ENCODE measurements at regions not wholly inside any gene's neighbourhood (a gene's known extent, or its start where the extent isn't known, plus 50 kb on each side); places are given as distances from the start of the nearest gene placed in this dataset.
"Not testable (repeated sequence)": the region's sequence is repeated elsewhere in the genome, so short reads cannot be mapped to it uniquely, and the experiment has no call there.

DNA sequence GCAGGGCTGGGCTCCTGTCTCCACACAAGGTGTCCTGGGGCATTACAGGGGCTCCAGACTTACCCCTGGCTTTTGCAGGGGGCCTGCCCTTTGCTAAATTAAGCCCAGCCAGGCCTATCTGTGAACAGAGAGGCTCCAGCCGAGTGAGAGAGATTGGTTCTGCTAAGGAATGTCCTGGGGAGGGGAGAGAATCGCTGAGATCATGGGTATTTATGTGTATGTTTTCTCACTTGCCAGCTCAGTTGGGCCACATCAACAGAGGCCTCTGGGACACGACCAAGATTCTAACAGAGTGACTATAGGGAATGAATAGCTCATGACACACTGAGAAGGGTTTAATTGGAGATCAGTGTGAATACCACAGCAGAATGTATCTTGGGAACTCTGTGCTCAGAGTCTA lies 109.8 kb upstream of the NBPF8 start:
- WGBS (ENCODE audit: insufficient coverage) = no CpG with 5 or more reads among the region's 3 CpGs
- not testable (repeated sequence) for DNase-seq (ENCODE audit: low read depth in 4 of 6, low spot score in 6 of 6); H3K36me3 ChIP-seq (ENCODE audit: control insufficient read depth, insufficient read depth, low read length); H3K27ac ChIP-seq (ENCODE audit: low read depth, low read length); H3K27me3 ChIP-seq (ENCODE audit: control insufficient read depth, insufficient read depth, low read length); H3K4me1 ChIP-seq (ENCODE audit: control insufficient read depth, insufficient read depth, low read length); H3K9me3 ChIP-seq (ENCODE audit: control insufficient read depth, insufficient read depth, low read length); H3K4me3 ChIP-seq (ENCODE audit: low read depth, low read length)

DNA sequence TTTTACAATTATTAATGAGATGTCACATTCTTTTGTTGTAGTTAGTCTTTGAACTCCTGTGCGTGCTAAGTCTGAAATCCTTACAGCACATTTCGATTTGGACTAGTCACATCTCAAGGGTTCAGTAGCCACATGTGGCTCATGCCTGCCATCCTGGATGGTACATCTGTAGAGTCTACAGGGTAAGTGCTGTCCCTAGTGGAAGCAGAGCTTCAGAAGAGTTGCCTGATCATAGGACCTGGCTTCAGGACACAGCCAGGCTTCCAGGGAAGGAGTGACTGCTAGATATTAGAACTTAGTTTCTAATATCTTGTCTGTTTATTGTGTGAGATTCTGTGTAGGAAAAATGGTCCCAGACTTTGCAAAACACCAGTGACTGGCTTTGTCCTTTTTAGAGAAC lies 110.5 kb upstream of the NBPF8 start:
- H3K9me3 ChIP-seq (ENCODE audit: control insufficient read depth, insufficient read depth, low read length); H3K4me1 ChIP-seq (ENCODE audit: control insufficient read depth, insufficient read depth, low read length); H3K36me3 ChIP-seq (ENCODE audit: control insufficient read depth, insufficient read depth, low read length); DNase-seq (ENCODE audit: low read depth in 4 of 6, low spot score in 6 of 6); H3K27me3 ChIP-seq (ENCODE audit: control insufficient read depth, insufficient read depth, low read length); H3K27ac ChIP-seq (ENCODE audit: low read depth, low read length); H3K4me3 ChIP-seq (ENCODE audit: low read depth, low read length): not testable (repeated sequence)
- no CpG with 5 or more reads among the region's 2 CpGs for WGBS (ENCODE audit: insufficient coverage)

DNA sequence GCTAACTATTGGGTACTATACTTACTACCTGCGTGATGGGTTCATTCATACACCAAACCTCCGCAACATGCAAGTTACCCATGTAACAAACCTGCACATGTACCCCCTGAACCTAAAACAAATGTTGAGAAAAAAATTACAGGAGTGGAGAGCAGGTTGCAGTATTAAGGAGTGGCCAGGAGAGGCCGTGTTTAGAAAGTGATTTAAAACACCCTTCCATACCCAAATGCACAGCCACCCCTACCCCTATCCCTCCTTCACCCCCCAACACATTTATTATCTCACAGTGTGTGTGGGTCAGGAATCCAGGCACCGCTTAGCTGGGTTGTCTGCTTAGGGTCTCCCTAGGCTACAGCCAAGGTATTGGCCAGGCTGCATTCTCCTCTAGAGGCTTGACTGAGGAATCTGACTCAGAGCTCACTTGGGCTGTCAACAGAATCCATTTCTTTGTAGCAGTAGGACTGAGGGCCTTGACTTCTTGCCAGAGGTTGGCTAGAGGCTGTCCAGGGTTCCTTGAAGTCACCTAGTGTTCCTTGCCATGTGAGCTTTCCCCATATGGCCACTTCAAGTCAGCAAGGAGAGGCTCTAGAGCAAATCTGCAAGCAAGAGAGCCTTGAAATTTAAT lies 115.3 kb upstream of the NBPF8 start:
- H3K9me3 ChIP-seq (ENCODE audit: control insufficient read depth, insufficient read depth, low read length); H3K4me1 ChIP-seq (ENCODE audit: control insufficient read depth, insufficient read depth, low read length); H3K27ac ChIP-seq (ENCODE audit: low read depth, low read length); H3K4me3 ChIP-seq (ENCODE audit: low read depth, low read length); H3K27me3 ChIP-seq (ENCODE audit: control insufficient read depth, insufficient read depth, low read length); DNase-seq (ENCODE audit: low read depth in 4 of 6, low spot score in 6 of 6); H3K36me3 ChIP-seq (ENCODE audit: control insufficient read depth, insufficient read depth, low read length): not testable (repeated sequence)
- WGBS (ENCODE audit: insufficient coverage) = no CpG with 5 or more reads among the region's 4 CpGs

DNA sequence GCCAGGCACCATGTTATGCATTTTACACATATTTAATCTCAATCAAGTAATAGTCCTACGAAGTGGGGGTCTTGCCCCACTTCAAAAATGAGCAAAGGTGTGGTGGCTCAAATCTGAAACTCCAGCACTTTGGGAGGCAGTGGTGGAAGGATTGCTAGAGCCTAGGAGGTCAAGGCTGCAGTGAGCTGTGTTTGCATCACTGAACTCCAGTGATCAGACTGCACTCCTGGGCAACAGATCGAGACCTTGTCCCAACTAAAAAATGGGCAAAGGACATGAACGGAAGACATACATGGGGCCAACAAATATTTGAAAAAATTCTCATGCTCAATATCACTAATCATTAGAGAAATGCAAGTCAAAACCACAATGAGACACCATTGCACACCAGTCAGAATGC lies 116.3 kb upstream of the NBPF8 start:
- not testable (repeated sequence) for H3K9me3 ChIP-seq (ENCODE audit: control insufficient read depth, insufficient read depth, low read length); DNase-seq (ENCODE audit: low read depth in 4 of 6, low spot score in 6 of 6); H3K4me1 ChIP-seq (ENCODE audit: control insufficient read depth, insufficient read depth, low read length); H3K27me3 ChIP-seq (ENCODE audit: control insufficient read depth, insufficient read depth, low read length); H3K36me3 ChIP-seq (ENCODE audit: control insufficient read depth, insufficient read depth, low read length); H3K27ac ChIP-seq (ENCODE audit: low read depth, low read length); H3K4me3 ChIP-seq (ENCODE audit: low read depth, low read length)
- no CpG with 5 or more reads among the region's 3 CpGs for WGBS (ENCODE audit: insufficient coverage)

DNA sequence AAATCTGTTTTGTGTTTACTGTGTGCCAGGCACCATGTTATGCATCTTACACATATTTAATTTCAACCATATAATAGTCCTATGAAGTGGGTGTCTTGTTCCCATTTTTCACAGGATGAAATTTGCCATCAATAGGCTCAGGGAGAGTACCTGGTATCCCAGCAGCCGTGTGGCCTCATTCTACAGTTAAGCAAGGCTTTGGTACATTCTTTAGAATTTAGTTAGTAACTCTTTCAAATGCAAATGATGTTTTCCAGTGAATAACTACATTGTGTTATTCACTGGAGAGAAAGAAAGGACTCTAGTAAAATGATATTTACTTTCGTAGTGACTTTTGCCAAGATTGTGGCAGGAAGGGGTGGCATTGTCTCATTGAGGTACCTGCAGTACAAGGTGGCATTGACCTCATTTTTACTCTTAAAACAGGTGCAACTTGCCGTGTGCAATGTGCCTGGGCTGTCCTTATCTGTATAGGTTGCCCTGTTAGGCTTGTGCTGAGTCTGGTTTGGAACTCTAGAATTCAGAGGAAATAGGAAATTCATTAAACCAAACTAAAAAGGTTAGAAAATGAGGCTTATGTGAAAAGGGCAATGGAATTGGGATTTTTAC lies 117.4 kb upstream of the NBPF8 start:
- not testable (repeated sequence) for H3K9me3 ChIP-seq (ENCODE audit: control insufficient read depth, insufficient read depth, low read length); H3K36me3 ChIP-seq (ENCODE audit: control insufficient read depth, insufficient read depth, low read length); H3K27ac ChIP-seq (ENCODE audit: low read depth, low read length); DNase-seq (ENCODE audit: low read depth in 4 of 6, low spot score in 6 of 6); H3K4me3 ChIP-seq (ENCODE audit: low read depth, low read length); H3K27me3 ChIP-seq (ENCODE audit: control insufficient read depth, insufficient read depth, low read length); H3K4me1 ChIP-seq (ENCODE audit: control insufficient read depth, insufficient read depth, low read length)
- WGBS (ENCODE audit: insufficient coverage) = no CpG with 5 or more reads among the region's 3 CpGs

DNA sequence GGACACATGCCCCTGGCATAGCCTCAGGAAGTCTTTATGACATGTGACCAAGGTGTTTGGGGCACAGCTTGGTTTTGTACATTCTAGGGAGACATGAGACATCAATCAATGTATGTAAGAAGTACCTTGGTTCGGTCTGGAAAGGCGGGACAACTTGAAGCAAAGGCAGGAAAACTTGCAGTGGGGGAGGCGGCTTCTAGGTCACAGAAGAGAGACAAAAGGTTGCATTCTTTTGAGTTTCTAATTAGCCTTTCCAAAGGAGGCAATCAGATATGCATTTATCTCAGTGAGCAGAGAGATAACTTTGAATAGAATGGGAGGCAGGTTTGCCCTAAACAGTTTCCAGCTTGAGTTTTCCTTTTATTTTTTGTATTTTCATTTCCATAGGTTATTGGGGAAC lies 113.8 kb upstream of the SEC22B start:
- H3K4me3 ChIP-seq (ENCODE audit: low read depth, low read length); H3K36me3 ChIP-seq (ENCODE audit: control insufficient read depth, insufficient read depth, low read length); H3K27me3 ChIP-seq (ENCODE audit: control insufficient read depth, insufficient read depth, low read length); H3K27ac ChIP-seq (ENCODE audit: low read depth, low read length); H3K9me3 ChIP-seq (ENCODE audit: control insufficient read depth, insufficient read depth, low read length); H3K4me1 ChIP-seq (ENCODE audit: control insufficient read depth, insufficient read depth, low read length); DNase-seq (ENCODE audit: low read depth in 4 of 6, low spot score in 6 of 6): not testable (repeated sequence)
- no CpG with 5 or more reads among the region's 3 CpGs for WGBS (ENCODE audit: insufficient coverage)

DNA sequence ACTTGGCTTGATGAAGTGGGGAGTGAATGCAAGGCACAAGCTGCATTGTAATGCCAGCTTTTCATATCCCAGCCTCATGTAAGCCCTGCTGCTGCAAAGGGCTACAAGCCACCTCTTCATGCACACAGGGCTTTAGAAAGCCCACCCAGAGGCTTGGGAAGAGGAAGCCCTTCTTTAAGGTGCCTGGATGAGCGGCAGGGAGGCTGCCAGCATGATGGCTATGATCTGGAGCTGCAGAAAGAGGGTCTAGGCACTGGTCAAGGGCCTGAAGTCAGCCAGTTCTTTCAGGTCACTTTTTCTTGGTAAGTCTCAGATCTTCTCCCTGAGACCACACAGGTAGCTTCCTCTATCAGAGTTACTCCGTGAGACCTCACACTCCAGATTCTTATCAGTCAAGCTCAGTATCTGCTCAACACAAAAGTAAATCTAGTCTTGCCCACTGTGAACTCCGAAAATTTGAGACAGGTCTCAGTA lies 113.3 kb upstream of the SEC22B start:
- WGBS (ENCODE audit: insufficient coverage) = no CpG with 5 or more reads among the region's 3 CpGs
- not testable (repeated sequence) for H3K4me1 ChIP-seq (ENCODE audit: control insufficient read depth, insufficient read depth, low read length)

DNA sequence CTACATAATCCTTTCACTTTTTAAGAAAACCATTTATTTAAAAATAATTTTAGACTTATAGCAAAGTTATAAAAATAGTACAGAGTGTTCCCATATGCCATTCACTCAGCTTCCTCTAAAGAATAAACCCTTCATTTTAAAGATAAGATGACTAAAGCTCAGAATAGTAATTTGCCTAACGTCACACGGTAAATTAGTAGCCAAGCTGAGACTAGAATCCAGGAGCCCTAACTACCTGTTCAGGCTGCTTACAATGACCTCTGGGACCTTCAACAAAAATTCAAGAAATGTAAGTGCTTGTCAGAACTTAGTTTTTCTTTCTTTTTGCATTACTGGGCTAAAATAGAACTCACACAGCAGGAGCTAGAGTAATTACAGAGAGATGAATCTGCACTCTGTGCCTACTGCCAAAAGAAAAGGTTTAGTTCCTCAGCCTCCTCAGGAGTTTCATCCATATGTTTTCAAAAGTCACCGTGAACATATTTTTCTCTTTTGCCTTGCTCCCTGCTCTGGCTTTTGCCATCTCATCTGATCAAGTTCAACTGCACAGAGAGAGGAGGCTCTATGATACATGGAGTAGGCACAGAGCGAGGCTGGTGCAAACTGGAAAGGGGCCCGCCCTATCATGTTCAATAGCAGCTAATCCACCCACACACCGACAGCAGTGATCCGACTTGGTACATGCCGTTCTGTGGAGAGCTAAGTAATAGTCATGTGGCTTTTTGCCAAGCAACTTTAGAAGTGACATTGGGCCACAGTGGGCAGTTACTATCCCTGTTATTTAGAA lies 112.7 kb upstream of the SEC22B start:
- WGBS (ENCODE audit: insufficient coverage) = no CpG with 5 or more reads among the region's 8 CpGs
- H3K4me3 ChIP-seq (ENCODE audit: low read depth, low read length); DNase-seq (ENCODE audit: low read depth in 4 of 6, low spot score in 6 of 6); H3K9me3 ChIP-seq (ENCODE audit: control insufficient read depth, insufficient read depth, low read length); H3K27ac ChIP-seq (ENCODE audit: low read depth, low read length); H3K27me3 ChIP-seq (ENCODE audit: control insufficient read depth, insufficient read depth, low read length); H3K36me3 ChIP-seq (ENCODE audit: control insufficient read depth, insufficient read depth, low read length); H3K4me1 ChIP-seq (ENCODE audit: control insufficient read depth, insufficient read depth, low read length): not testable (repeated sequence)

More for the DNA sequence above, 113.3 kb upstream of the SEC22B start:
- H3K27me3 ChIP-seq (ENCODE audit: control insufficient read depth, insufficient read depth, low read length); DNase-seq (ENCODE audit: low read depth in 4 of 6, low spot score in 6 of 6); H3K27ac ChIP-seq (ENCODE audit: low read depth, low read length); H3K4me3 ChIP-seq (ENCODE audit: low read depth, low read length); H3K9me3 ChIP-seq (ENCODE audit: control insufficient read depth, insufficient read depth, low read length); H3K36me3 ChIP-seq (ENCODE audit: control insufficient read depth, insufficient read depth, low read length): not testable (repeated sequence)

DNA sequence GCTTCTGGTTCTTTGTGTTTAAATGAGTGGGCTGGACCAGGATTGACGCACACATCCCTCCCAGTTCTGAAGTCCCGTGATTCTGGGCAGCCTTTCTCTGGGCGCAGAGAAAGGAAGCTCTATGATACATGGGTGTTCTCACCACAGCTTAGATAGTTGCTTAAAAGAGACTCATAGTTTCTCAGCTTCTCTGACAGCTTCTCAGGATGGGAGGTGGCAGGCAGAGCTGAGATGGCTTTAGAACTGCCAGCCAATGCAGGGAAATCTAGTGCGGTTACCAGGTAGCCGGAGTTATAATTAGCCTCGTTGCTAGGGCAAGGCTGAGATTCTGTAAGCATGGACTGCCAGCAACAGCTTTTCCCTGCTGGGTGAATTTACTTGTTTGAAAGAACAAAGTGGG lies 111.8 kb upstream of the SEC22B start:
- not testable (repeated sequence) for H3K27ac ChIP-seq (ENCODE audit: low read depth, low read length); H3K4me3 ChIP-seq (ENCODE audit: low read depth, low read length); DNase-seq (ENCODE audit: low read depth in 4 of 6, low spot score in 6 of 6); H3K9me3 ChIP-seq (ENCODE audit: control insufficient read depth, insufficient read depth, low read length); H3K36me3 ChIP-seq (ENCODE audit: control insufficient read depth, insufficient read depth, low read length); H3K27me3 ChIP-seq (ENCODE audit: control insufficient read depth, insufficient read depth, low read length); H3K4me1 ChIP-seq (ENCODE audit: control insufficient read depth, insufficient read depth, low read length)
- no CpG with 5 or more reads among the region's 6 CpGs for WGBS (ENCODE audit: insufficient coverage)

Data from spinal cord (tissue), 9 donors.